OCI-LY7 (cell line): ENCODE measurements at regions not wholly inside any gene's neighbourhood (a gene's known extent, or its start where the extent isn't known, plus 50 kb on each side); places are given as distances from the start of the nearest gene placed in this dataset.

Source experiments
- CTCF ChIP-seq: fragments of 200-600 bp; sonication (generic); conservative IDR thresholded peaks from 2 replicates; pipeline ENCODE4 v1.5.1; 2014; ENCODE audit warnings: mild to moderate bottlenecking, antibody characterized with exemption, low read length, moderate library complexity, mixed read lengths
- EZH2phosphoT487 ChIP-seq: fragments of 200-600 bp; sonication (generic); IDR thresholded peaks from 2 replicates; pipeline ENCODE4 v1.6.1; 2018; ENCODE audit warnings: low read depth, borderline replicate concordance, mild to moderate bottlenecking, mixed run types, antibody characterized with exemption, low read length, moderate library complexity, mixed read lengths

- no peak for TF ChIP-seq CTCF
- no peak for TF ChIP-seq EZH2phosphoT487
These were observed 233.9 kb upstream of the CACNA2D1 start for GRCh38 chr7:82677493-82677892.
